OCI-LY7 (cell line): ENCODE measurements at regions not wholly inside any gene's neighbourhood (a gene's known extent, or its start where the extent isn't known, plus 50 kb on each side); places are given as distances from the start of the nearest gene placed in this dataset.
"Not testable (repeated sequence)": the region's sequence is repeated elsewhere in the genome, so short reads cannot be mapped to it uniquely, and the experiment has no call there.

Experiments used
- BruUV-seq: library from RNA; stranded (reverse); fragments of 400-500 nt; replicated peaks from 2 replicates; lab custom pipeline; 2021; lab: Mats Ljungman, UMichigan
- CTCF ChIA-PET: fragments of 300-600 bp; sonication (Branson Sonifier 250); formaldehyde crosslinking; loops from one replicate; lab custom pipeline; 2022; ENCODE audit warnings: antibody characterized with exemption; ENCODE audit not compliant: unreplicated experiment; lab: Charles Lee
- POLR2A ChIA-PET: fragments of 300-600 bp; sonication (Branson Sonifier 250); formaldehyde crosslinking; loops from one replicate; lab custom pipeline; 2022; ENCODE audit warnings: antibody characterized with exemption; lab: Charles Lee
- DNase-seq: peaks from one replicate; pipeline ENCODE4 v3.0.0-alpha.2; 2015; ENCODE audit warnings: low spot score
- H2AFZ ChIP-seq: fragments of 200-600 bp; sonication (generic), shearing (Covaris generic); 2 replicates; pipeline ENCODE4 v1.6.1; 2014; ENCODE audit warnings: mild to moderate bottlenecking, antibody characterized with exemption, low read length, moderate library complexity
- H3K27ac ChIP-seq: fragments of 200-600 bp; sonication (generic); 2 replicates; pipeline ENCODE4 v1.5.1; 2014; ENCODE audit warnings: mixed run types, low read depth, mild to moderate bottlenecking, moderate library complexity, low read length, inconsistent platforms; ENCODE audit not compliant: poor library complexity, severe bottlenecking
- H3K36me3 ChIP-seq: fragments of 200-600 bp; sonication (generic); 2 replicates; pipeline ENCODE4 v1.6.1; 2014; ENCODE audit warnings: mild to moderate bottlenecking, antibody characterized with exemption, low read length, moderate library complexity, mixed read lengths; ENCODE audit not compliant: insufficient read depth
- H3K4me1 ChIP-seq: fragments of 200-600 bp; sonication (generic); 2 replicates; pipeline ENCODE4 v1.5.1; 2014; ENCODE audit warnings: mild to moderate bottlenecking, low read length; ENCODE audit not compliant: insufficient read depth, poor library complexity, severe bottlenecking
- H3K4me2 ChIP-seq: fragments of 200-600 bp; sonication (generic); 2 replicates; pipeline ENCODE4 v1.6.1; 2014; ENCODE audit warnings: mild to moderate bottlenecking, low read length
- H3K4me3 ChIP-seq: fragments of 200-600 bp; sonication (generic); 2 replicates; pipeline ENCODE4 v1.5.1; 2014; ENCODE audit warnings: mild to moderate bottlenecking, low read depth, low read length; ENCODE audit not compliant: poor library complexity, severe bottlenecking
- H3K79me2 ChIP-seq: fragments of 200-600 bp; sonication (generic); 2 replicates; pipeline ENCODE4 v1.6.1; 2016; ENCODE audit warnings: low read depth, mild to moderate bottlenecking, low read length, moderate library complexity, mixed read lengths; ENCODE audit not compliant: insufficient read depth
- H3K9me2 ChIP-seq: fragments of 200-600 bp; sonication (generic); 2 replicates; pipeline ENCODE4 v1.6.1; 2016; ENCODE audit warnings: mild to moderate bottlenecking, low read length, mixed read lengths; ENCODE audit not compliant: insufficient read depth
- H3K9me3 ChIP-seq: fragments of 200-600 bp; sonication (generic); 2 replicates; pipeline ENCODE4 v1.6.1; 2014; ENCODE audit warnings: mild to moderate bottlenecking, mixed run types, low read length, mixed read lengths
- H4K20me1 ChIP-seq: fragments of 200-600 bp; sonication (generic); 2 replicates; pipeline ENCODE4 v1.6.1; 2014; ENCODE audit warnings: mild to moderate bottlenecking, antibody characterized with exemption, low read length, moderate library complexity, mixed read lengths; ENCODE audit not compliant: insufficient read depth
- CTCF ChIP-seq: fragments of 200-600 bp; sonication (generic); conservative IDR thresholded peaks from 2 replicates; pipeline ENCODE4 v1.5.1; 2014; ENCODE audit warnings: mild to moderate bottlenecking, antibody characterized with exemption, low read length, moderate library complexity, mixed read lengths
- EZH2phosphoT487 ChIP-seq: fragments of 200-600 bp; sonication (generic); IDR thresholded peaks from 2 replicates; pipeline ENCODE4 v1.6.1; 2018; ENCODE audit warnings: low read depth, borderline replicate concordance, mild to moderate bottlenecking, mixed run types, antibody characterized with exemption, low read length, moderate library complexity, mixed read lengths
- intact Hi-C: fragments of 100-400 bp; cut with micrococcal nuclease; formaldehyde crosslinking; loops from one replicate; pipeline ENCODE4 v1.10.0; 2022; ENCODE audit not compliant: unreplicated experiment

- Histone ChIP-seq H4K20me1 (no peaks in the 10 kb centered on the region), H3K9me2 (no peaks in the 10 kb centered on the region), H3K4me2 (no peak overlapping the region), H3K27ac (no peak overlapping the region), H3K9me3 (no peaks in the 10 kb centered on the region), H3K36me3 (no peaks in the 10 kb centered on the region), H3K4me1 (no peaks in the 10 kb centered on the region), H2AFZ (no peak overlapping the region), H3K79me2 (no peaks in the 10 kb centered on the region), H3K4me3 (no peak overlapping the region)
- TF ChIP-seq EZH2phosphoT487 (no peak), CTCF (no peak)
- intact Hi-C loops: no loop called here
- ChIA-PET POLR2A (interaction anchor here (1.0 kb wide), 1 partner anchor 14 kb away, joined by 3 read pairs; no protein-coding TSS in a partner anchor), CTCF (no interaction called here)
- no peak for DNase-seq
- BruUV-seq: no TSS peak
Measured at GRCh38 chr5:38675443-38675842, 119.0 kb upstream of the LIFR start.

GRCh38 chr5:38677636-38678035 is 121.2 kb upstream of the LIFR start:
- no peak for DNase-seq
- H2AFZ ChIP-seq: no peak overlapping the region
- H3K36me3 ChIP-seq: no peaks in the 10 kb centered on the region
- no peaks in the 10 kb centered on the region for H3K79me2 ChIP-seq
- no peak overlapping the region for H3K4me3 ChIP-seq
- TF ChIP-seq CTCF (no peak), EZH2phosphoT487 (no peak)
- H4K20me1 ChIP-seq: no peaks in the 10 kb centered on the region
- no peaks in the 10 kb centered on the region for H3K9me2 ChIP-seq
- H3K4me2 ChIP-seq: no peak overlapping the region
- CTCF ChIA-PET: no interaction called here
- intact Hi-C loops: no loop called here
- POLR2A ChIA-PET: no interaction called here
- no peak overlapping the region for H3K27ac ChIP-seq
- no peaks in the 10 kb centered on the region for H3K4me1 ChIP-seq
- H3K9me3 ChIP-seq: no peaks in the 10 kb centered on the region
- no TSS peak for BruUV-seq

- no peak overlapping the region for H3K27ac ChIP-seq
- H3K4me2 ChIP-seq: no peak overlapping the region
- TF ChIP-seq EZH2phosphoT487 (no peak), CTCF (no peak)
- POLR2A ChIA-PET: no interaction called here
- no peaks in the 10 kb centered on the region for H3K36me3 ChIP-seq
- H3K9me2 ChIP-seq: no peaks in the 10 kb centered on the region
- CTCF ChIA-PET: no interaction called here
- no peaks in the 10 kb centered on the region for H3K79me2 ChIP-seq
- H3K4me3 ChIP-seq: no peak overlapping the region
- no TSS peak for BruUV-seq
- intact Hi-C loops: no loop called here
- no peak for DNase-seq
- H3K9me3 ChIP-seq: no peaks in the 10 kb centered on the region
- no peaks in the 10 kb centered on the region for H3K4me1 ChIP-seq
- no peak overlapping the region for H2AFZ ChIP-seq
- H4K20me1 ChIP-seq: no peaks in the 10 kb centered on the region
Measured at GRCh38 chr5:38678076-38678475, 121.6 kb upstream of the LIFR start.

GRCh38 chr5:38678697-38679096 is 122.3 kb upstream of the LIFR start:
- H3K36me3 ChIP-seq, CTCF ChIA-PET, H3K27ac ChIP-seq, H3K9me2 ChIP-seq, intact Hi-C loops, H2AFZ ChIP-seq, BruUV-seq, H4K20me1 ChIP-seq, H3K4me1 ChIP-seq, H3K4me2 ChIP-seq, H3K9me3 ChIP-seq, POLR2A ChIA-PET, DNase-seq, H3K79me2 ChIP-seq, H3K4me3 ChIP-seq: not testable (repeated sequence)
